DND-41 (cell line): ENCODE measurements at regions not wholly inside any gene's neighbourhood (a gene's known extent, or its start where the extent isn't known, plus 50 kb on each side); places are given as distances from the start of the nearest gene placed in this dataset.

Experiments used
- ATAC-seq: fragments of 200-7000 bp; cut with Tn5 transposase; 3 replicates; pipeline ENCODE4 v1.9.1; 2021; ENCODE audit warnings: low read depth; ENCODE audit not compliant: insufficient read depth
- DNase-seq: peaks from one replicate; pipeline ENCODE4 v3.0.0-alpha.2; 2020
- H2AFZ ChIP-seq: 2 replicates; pipeline ENCODE4 v1.6.0; 2012; ENCODE audit warnings: low read depth, low read length
- H3K27ac ChIP-seq: 2 replicates; pipeline ENCODE4 v1.5.1; 2012; ENCODE audit warnings: low read length, inconsistent platforms
- H3K27me3 ChIP-seq: fragments of 200-600 bp; sonication (generic); 2 replicates; pipeline ENCODE4 v1.6.0; 2012; ENCODE audit warnings: low read length, mild to moderate bottlenecking, inconsistent platforms; ENCODE audit not compliant: insufficient read depth, poor library complexity
- H3K36me3 ChIP-seq: 2 replicates; pipeline ENCODE4 v1.5.1; 2012; ENCODE audit warnings: low read length, inconsistent platforms; ENCODE audit not compliant: insufficient read depth
- H3K4me1 ChIP-seq: 2 replicates; pipeline ENCODE4 v1.5.1; 2012; ENCODE audit warnings: mild to moderate bottlenecking, low read length; ENCODE audit not compliant: insufficient read depth
- H3K4me2 ChIP-seq: 2 replicates; pipeline ENCODE4 v1.6.0; 2012; ENCODE audit warnings: mild to moderate bottlenecking, moderate library complexity, low read length, inconsistent platforms; ENCODE audit not compliant: insufficient read depth
- H3K4me3 ChIP-seq, 2 experiments: fragments of 200-600 bp in 1 of 2; shearing (Covaris generic) in 1 of 2; 2 replicates each; pipeline ENCODE4 v1.5.1; 2012 to 2016; ENCODE audit warnings: inconsistent platforms in 2 of 2, low read length in 2 of 2, mild to moderate bottlenecking in 2 of 2, low read depth in 1 of 2, moderate library complexity in 1 of 2
- H3K79me2 ChIP-seq: 2 replicates; pipeline ENCODE4 v1.6.0; 2012; ENCODE audit warnings: low read length, inconsistent platforms; ENCODE audit not compliant: insufficient read depth
- H3K9ac ChIP-seq: 2 replicates; pipeline ENCODE4 v1.6.0; 2012; ENCODE audit warnings: low read depth, mild to moderate bottlenecking, inconsistent platforms, low read length, moderate library complexity
- H3K9me3 ChIP-seq: 2 replicates; pipeline ENCODE4 v1.5.1; 2012; ENCODE audit warnings: low read length, moderate library complexity, mild to moderate bottlenecking, inconsistent platforms; ENCODE audit not compliant: insufficient read depth, severe bottlenecking
- H4K20me1 ChIP-seq: 2 replicates; pipeline ENCODE4 v1.6.0; 2012; ENCODE audit warnings: low read length; ENCODE audit not compliant: insufficient read depth
- EZH2 ChIP-seq: IDR thresholded peaks from 3 replicates; pipeline ENCODE4 v1.6.1; 2012; ENCODE audit warnings: borderline replicate concordance, low read depth, mild to moderate bottlenecking, moderate library complexity, low read length, inconsistent platforms; ENCODE audit not compliant: severe bottlenecking
- TF ChIP-seq, protein P1 (sequence below): IDR thresholded peaks from 2 replicates; pipeline ENCODE4 v1.5.1; 2012; ENCODE audit warnings: borderline replicate concordance, low read length, moderate library complexity, mild to moderate bottlenecking; ENCODE audit not compliant: poor library complexity, severe bottlenecking; ENCODE audit errors: extremely low read depth

DNA sequence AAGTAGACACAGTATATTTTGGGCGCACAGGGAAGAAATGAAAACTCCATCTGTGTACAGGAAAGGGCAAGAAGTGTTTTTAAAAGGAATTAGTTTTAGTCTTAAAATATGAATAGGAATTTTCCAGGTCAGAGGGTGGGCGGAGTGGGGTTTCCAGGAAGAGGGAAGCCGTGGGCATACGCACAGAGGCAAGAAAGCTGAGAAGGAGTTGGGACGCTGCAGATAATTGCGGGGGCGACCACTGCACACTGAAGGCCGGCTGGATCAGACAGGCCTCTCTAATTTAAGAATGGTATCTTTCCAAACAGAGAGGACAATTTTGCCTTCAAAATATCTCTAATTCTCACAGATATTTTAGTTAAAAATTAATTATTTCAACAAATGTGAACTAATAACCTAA is 189.1 kb upstream of the INHBA start:
- H4K20me1 ChIP-seq = no peaks in the 10 kb centered on the region
- DNase-seq (no peak), ATAC-seq (no peak)
- TF ChIP-seq, protein P1, sequence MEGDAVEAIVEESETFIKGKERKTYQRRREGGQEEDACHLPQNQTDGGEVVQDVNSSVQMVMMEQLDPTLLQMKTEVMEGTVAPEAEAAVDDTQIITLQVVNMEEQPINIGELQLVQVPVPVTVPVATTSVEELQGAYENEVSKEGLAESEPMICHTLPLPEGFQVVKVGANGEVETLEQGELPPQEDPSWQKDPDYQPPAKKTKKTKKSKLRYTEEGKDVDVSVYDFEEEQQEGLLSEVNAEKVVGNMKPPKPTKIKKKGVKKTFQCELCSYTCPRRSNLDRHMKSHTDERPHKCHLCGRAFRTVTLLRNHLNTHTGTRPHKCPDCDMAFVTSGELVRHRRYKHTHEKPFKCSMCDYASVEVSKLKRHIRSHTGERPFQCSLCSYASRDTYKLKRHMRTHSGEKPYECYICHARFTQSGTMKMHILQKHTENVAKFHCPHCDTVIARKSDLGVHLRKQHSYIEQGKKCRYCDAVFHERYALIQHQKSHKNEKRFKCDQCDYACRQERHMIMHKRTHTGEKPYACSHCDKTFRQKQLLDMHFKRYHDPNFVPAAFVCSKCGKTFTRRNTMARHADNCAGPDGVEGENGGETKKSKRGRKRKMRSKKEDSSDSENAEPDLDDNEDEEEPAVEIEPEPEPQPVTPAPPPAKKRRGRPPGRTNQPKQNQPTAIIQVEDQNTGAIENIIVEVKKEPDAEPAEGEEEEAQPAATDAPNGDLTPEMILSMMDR = no peak
- TF ChIP-seq EZH2 = no peak
- no peak overlapping the region for H2AFZ ChIP-seq
- H3K9me3 ChIP-seq = no peaks in the 10 kb centered on the region
- H3K27me3 ChIP-seq = peaks cover 3% of the 10 kb centered on the region
- H3K4me1 ChIP-seq = no peaks in the 10 kb centered on the region
- H3K27ac ChIP-seq = no peak overlapping the region
- no peak overlapping the region for H3K4me2 ChIP-seq
- H3K79me2 ChIP-seq = no peaks in the 10 kb centered on the region
- H3K36me3 ChIP-seq = no peaks in the 10 kb centered on the region
- H3K4me3 ChIP-seq = no peak overlapping the region
- no peak overlapping the region for H3K9ac ChIP-seq

- H4K20me1 ChIP-seq = no peaks in the 10 kb centered on the region
- H3K4me1 ChIP-seq = no peaks in the 10 kb centered on the region
- TF ChIP-seq EZH2 = no peak
- TF ChIP-seq, protein P1 = no peak
- no peak overlapping the region for H3K4me2 ChIP-seq
- no peaks in the 10 kb centered on the region for H3K9me3 ChIP-seq
- H3K36me3 ChIP-seq = no peaks in the 10 kb centered on the region
- H3K79me2 ChIP-seq = no peaks in the 10 kb centered on the region
- H3K27me3 ChIP-seq = peaks cover 3% of the 10 kb centered on the region
- no peak overlapping the region for H3K4me3 ChIP-seq
- no peak for ATAC-seq
- no peak overlapping the region for H3K27ac ChIP-seq
- H2AFZ ChIP-seq = no peak overlapping the region
- no peak for DNase-seq
- no peak overlapping the region for H3K9ac ChIP-seq
Measured at GRCh38 chr7:41890631-41891274, 187.9 kb upstream of the INHBA start.

DNA sequence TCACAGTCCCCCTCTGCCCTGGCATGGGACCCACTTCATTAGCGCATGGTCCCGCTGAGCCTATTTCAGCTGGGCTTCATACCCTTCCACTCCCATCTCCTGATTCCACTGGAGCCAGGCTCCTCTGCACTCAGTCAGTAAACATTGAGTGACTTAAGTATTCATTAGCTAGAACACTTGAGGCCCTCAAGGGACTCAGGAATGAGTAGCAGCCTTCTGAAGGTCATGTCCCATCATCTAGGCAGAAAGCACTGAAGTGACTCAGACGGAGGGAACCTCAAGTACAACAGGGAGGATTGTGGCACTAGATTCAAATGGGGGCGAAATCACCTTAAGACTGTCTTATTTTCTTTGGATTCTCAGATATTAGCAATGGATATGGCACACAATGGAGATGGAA is 186.6 kb upstream of the INHBA start:
- no peak overlapping the region for H3K9ac ChIP-seq
- no peak overlapping the region for H3K4me3 ChIP-seq
- H3K79me2 ChIP-seq = no peaks in the 10 kb centered on the region
- no peaks in the 10 kb centered on the region for H3K36me3 ChIP-seq
- H3K4me2 ChIP-seq = no peak overlapping the region
- no peaks in the 10 kb centered on the region for H4K20me1 ChIP-seq
- H3K4me1 ChIP-seq = no peaks in the 10 kb centered on the region
- H3K9me3 ChIP-seq = no peaks in the 10 kb centered on the region
- TF ChIP-seq EZH2 = no peak
- TF ChIP-seq, protein P1 = no peak
- no peak for ATAC-seq
- no peak overlapping the region for H2AFZ ChIP-seq
- H3K27me3 ChIP-seq = peaks cover 3% of the 10 kb centered on the region
- no peak for DNase-seq
- H3K27ac ChIP-seq = no peak overlapping the region
